Spleen (tissue), 7 donors: ENCODE measurements at regions not wholly inside any gene's neighbourhood (a gene's known extent, or its start where the extent isn't known, plus 50 kb on each side); places are given as distances from the start of the nearest gene placed in this dataset.

ENCODE experiments used
- CTCF ChIP-seq, 11 experiments: fragments of 200-600 bp in 7 of 11; fragments of 450-650 bp in 4 of 11; sonication (generic) in 4 of 11; IDR thresholded peaks in 8 of 11; conservative IDR thresholded peaks in 3 of 11; 1 replicate in 7 of 11; 2 replicates in 4 of 11; pipeline versions ENCODE4 v1.4.0 to v1.8.0; 2016 to 2021; ENCODE audit warnings: antibody characterized with exemption in 11 of 11, inconsistent platforms in 4 of 11, mild to moderate bottlenecking in 1 of 11
- POLR2A ChIP-seq, 3 donors: fragments of 450-650 bp; IDR thresholded peaks; one replicate each; pipeline ENCODE4 v1.5.1; 2017; ENCODE audit warnings: antibody characterized with exemption in 3 of 3, mild to moderate bottlenecking in 1 of 3
- POLR2AphosphoS5 ChIP-seq, 3 donors: sonication (generic); formaldehyde crosslinking; IDR thresholded peaks; one replicate each; pipeline ENCODE4 v1.5.1; 2017; ENCODE audit warnings: antibody characterized with exemption in 3 of 3
- donor health status: DM: no; HTN: no; CAD: no; lungs with moderate emphysema.
- donor health status: DM: no; HTN: no; CAD: no.
- donor health status: DM: no; HTN: no; CAD: no.

- TF ChIP-seq CTCF (IDR thresholded peaks at IDR 0.05 in 8 of 11, conservative IDR thresholded peaks at IDR 0.05 in 3 of 11) (no peak), POLR2AphosphoS5 (IDR thresholded peaks at IDR 0.05) (no peak), POLR2A (IDR thresholded peaks at IDR 0.05) (no peak)
Measured at GRCh38 chr1:209356976-209357377, 226.5 kb upstream of the CAMK1G start.
